ENCODE measurements at regions not wholly inside any gene's neighbourhood (a gene's known extent, or its start where the extent isn't known, plus 50 kb on each side); places are given as distances from the start of the nearest gene placed in this dataset.

GRCh38 chr15:27679731-27680471, 419.2 kb downstream of the OCA2 start:
- Mint-ChIP-seq H3K4me1 (no peaks in the 10 kb centered on the region), H3K27ac (no peak overlapping the region), H3K9me3 (peaks cover 8% of the 10 kb centered on the region), H3K4me3 (no peak overlapping the region), H3K36me3 (ENCODE audit: low read depth) (no peaks in the 10 kb centered on the region), H3K27me3 (no peaks in the 10 kb centered on the region)
- no peak for DNase-seq
- CTCF ChIA-PET: no interaction called here
- POLR2A ChIA-PET: no interaction called here

GRCh38 chr15:27679203-27679602, 419.9 kb downstream of the OCA2 start:
- DNase-seq: no peak
- Mint-ChIP-seq H3K36me3 (ENCODE audit: low read depth) (no peaks in the 10 kb centered on the region), H3K4me3 (no peak overlapping the region), H3K27ac (no peak overlapping the region), H3K27me3 (no peaks in the 10 kb centered on the region), H3K9me3 (peaks cover 10% of the 10 kb centered on the region), H3K4me1 (no peaks in the 10 kb centered on the region)
- CTCF ChIA-PET: no interaction called here
- POLR2A ChIA-PET: no interaction called here

GRCh38 chr15:27677951-27678350, 421.2 kb downstream of the OCA2 start:
- Mint-ChIP-seq H3K4me1 (no peaks in the 10 kb centered on the region), H3K27me3 (no peaks in the 10 kb centered on the region), H3K4me3 (no peak overlapping the region), H3K36me3 (ENCODE audit: low read depth) (no peaks in the 10 kb centered on the region), H3K9me3 (peaks cover 10% of the 10 kb centered on the region), H3K27ac (no peak overlapping the region)
- CTCF ChIA-PET: no interaction called here
- DNase-seq: no peak
- POLR2A ChIA-PET: no interaction called here

GRCh38 chr15:27676647-27677046, 422.5 kb downstream of the OCA2 start:
- ChIA-PET POLR2A (no interaction called here), CTCF (no interaction called here)
- Mint-ChIP-seq H3K4me3 (no peak overlapping the region), H3K9me3 (peaks cover 15% of the 10 kb centered on the region), H3K27me3 (no peaks in the 10 kb centered on the region), H3K4me1 (no peaks in the 10 kb centered on the region), H3K36me3 (ENCODE audit: low read depth) (no peaks in the 10 kb centered on the region), H3K27ac (no peak overlapping the region)
- DNase-seq: no peak

- CTCF ChIA-PET: no interaction called here
- no peaks in the 10 kb centered on the region for H3K4me1 Mint-ChIP-seq
Observed at GRCh38 chr15:27675571-27675970, 423.5 kb downstream of the OCA2 start.

GRCh38 chr15:27674826-27675225, 424.3 kb downstream of the OCA2 start:
- no peak overlapping the region for H3K4me3 Mint-ChIP-seq
- H3K9me3 Mint-ChIP-seq: peaks cover 12% of the 10 kb centered on the region
- H3K4me1 Mint-ChIP-seq: no peaks in the 10 kb centered on the region
- POLR2A ChIA-PET: no interaction called here
- no peaks in the 10 kb centered on the region for H3K36me3 Mint-ChIP-seq (ENCODE audit: low read depth)
- no peaks in the 10 kb centered on the region for H3K27me3 Mint-ChIP-seq
- DNase-seq: no peak
- CTCF ChIA-PET: no interaction called here
- no peak overlapping the region for H3K27ac Mint-ChIP-seq

More at GRCh38 chr15:27675571-27675970, 423.5 kb downstream of the OCA2 start:
- H3K9me3 Mint-ChIP-seq: peaks cover 12% of the 10 kb centered on the region
- H3K36me3 Mint-ChIP-seq (ENCODE audit: low read depth): no peaks in the 10 kb centered on the region
- no peaks in the 10 kb centered on the region for H3K27me3 Mint-ChIP-seq
- POLR2A ChIA-PET: no interaction called here
- no peak overlapping the region for H3K27ac Mint-ChIP-seq
- no peak overlapping the region for H3K4me3 Mint-ChIP-seq
- no peak for DNase-seq

- DNase-seq: no peak
- peaks cover 18% of the 10 kb centered on the region for H3K9me3 Mint-ChIP-seq
- H3K27me3 Mint-ChIP-seq: no peaks in the 10 kb centered on the region
- no peak overlapping the region for H3K4me3 Mint-ChIP-seq
- POLR2A ChIA-PET: no interaction called here
- CTCF ChIA-PET: no interaction called here
- H3K27ac Mint-ChIP-seq: no peak overlapping the region
- H3K36me3 Mint-ChIP-seq (ENCODE audit: low read depth): no peaks in the 10 kb centered on the region
- no peaks in the 10 kb centered on the region for H3K4me1 Mint-ChIP-seq
Observed at GRCh38 chr15:27673766-27674445, 425.2 kb downstream of the OCA2 start.

- Mint-ChIP-seq H3K27me3 (no peaks in the 10 kb centered on the region), H3K27ac (no peak overlapping the region), H3K9me3 (peaks cover 22% of the 10 kb centered on the region), H3K4me3 (no peak overlapping the region), H3K4me1 (no peaks in the 10 kb centered on the region), H3K36me3 (ENCODE audit: low read depth) (no peaks in the 10 kb centered on the region)
- POLR2A ChIA-PET: no interaction called here
- DNase-seq: no peak
- CTCF ChIA-PET: no interaction called here
Observed at GRCh38 chr15:27672537-27672936, 426.6 kb downstream of the OCA2 start.

GRCh38 chr15:27671819-27672437, 427.2 kb downstream of the OCA2 start:
- Mint-ChIP-seq H3K36me3 (ENCODE audit: low read depth) (no peaks in the 10 kb centered on the region), H3K27ac (no peak overlapping the region), H3K4me3 (no peak overlapping the region), H3K27me3 (no peaks in the 10 kb centered on the region), H3K9me3 (peaks cover 22% of the 10 kb centered on the region), H3K4me1 (no peaks in the 10 kb centered on the region)
- DNase-seq: no peak
- CTCF ChIA-PET: no interaction called here
- POLR2A ChIA-PET: no interaction called here

GRCh38 chr15:27670486-27671209, 428.5 kb downstream of the OCA2 start:
- ChIA-PET CTCF (no interaction called here), POLR2A (interaction anchor here (0.5 kb wide), 1 partner anchor 22 kb away, joined by 3 read pairs; no protein-coding TSS in a partner anchor)
- no peak for DNase-seq
- no peak overlapping the region for H3K27ac Mint-ChIP-seq
- no peak overlapping the region for H3K4me3 Mint-ChIP-seq
- H3K36me3 Mint-ChIP-seq (ENCODE audit: low read depth): no peaks in the 10 kb centered on the region
- no peaks in the 10 kb centered on the region for H3K4me1 Mint-ChIP-seq
- no peaks in the 10 kb centered on the region for H3K27me3 Mint-ChIP-seq
- H3K9me3 Mint-ChIP-seq: peaks cover 22% of the 10 kb centered on the region

- CTCF ChIA-PET: no interaction called here
Observed at GRCh38 chr15:27669641-27670040, 429.5 kb downstream of the OCA2 start.

GRCh38 chr15:27668471-27669220, 430.5 kb downstream of the OCA2 start:
- peaks cover 18% of the 10 kb centered on the region for H3K9me3 Mint-ChIP-seq
- H3K36me3 Mint-ChIP-seq (ENCODE audit: low read depth): no peaks in the 10 kb centered on the region
- ChIA-PET CTCF (no interaction called here), POLR2A (no interaction called here)
- H3K27ac Mint-ChIP-seq: no peak overlapping the region
- H3K4me3 Mint-ChIP-seq: no peak overlapping the region
- no peak for DNase-seq
- no peaks in the 10 kb centered on the region for H3K4me1 Mint-ChIP-seq
- H3K27me3 Mint-ChIP-seq: no peaks in the 10 kb centered on the region

More at GRCh38 chr15:27669641-27670040, 429.5 kb downstream of the OCA2 start:
- Mint-ChIP-seq H3K36me3 (ENCODE audit: low read depth) (no peaks in the 10 kb centered on the region), H3K27ac (no peak overlapping the region), H3K4me1 (no peaks in the 10 kb centered on the region), H3K9me3 (peaks cover 18% of the 10 kb centered on the region), H3K4me3 (no peak overlapping the region), H3K27me3 (no peaks in the 10 kb centered on the region)
- no peak for DNase-seq
- POLR2A ChIA-PET: no interaction called here

- ChIA-PET CTCF (no interaction called here), POLR2A (no interaction called here)
- H3K4me1 Mint-ChIP-seq: no peaks in the 10 kb centered on the region
- no peak overlapping the region for H3K27ac Mint-ChIP-seq
- no peak for DNase-seq
- peaks cover 10% of the 10 kb centered on the region for H3K9me3 Mint-ChIP-seq
- no peak overlapping the region for H3K4me3 Mint-ChIP-seq
- no peaks in the 10 kb centered on the region for H3K36me3 Mint-ChIP-seq (ENCODE audit: low read depth)
- H3K27me3 Mint-ChIP-seq: no peaks in the 10 kb centered on the region
Observed at GRCh38 chr15:27665002-27665401, 434.1 kb downstream of the OCA2 start.
